ENCODE measurements at regions not wholly inside any gene's neighbourhood (a gene's known extent, or its start where the extent isn't known, plus 50 kb on each side); places are given as distances from the start of the nearest gene placed in this dataset.

GRCh38 chr9:2378266-2378665, 243.3 kb upstream of the VLDLR start (continued):
- TF ChIP-seq, protein P1, sequence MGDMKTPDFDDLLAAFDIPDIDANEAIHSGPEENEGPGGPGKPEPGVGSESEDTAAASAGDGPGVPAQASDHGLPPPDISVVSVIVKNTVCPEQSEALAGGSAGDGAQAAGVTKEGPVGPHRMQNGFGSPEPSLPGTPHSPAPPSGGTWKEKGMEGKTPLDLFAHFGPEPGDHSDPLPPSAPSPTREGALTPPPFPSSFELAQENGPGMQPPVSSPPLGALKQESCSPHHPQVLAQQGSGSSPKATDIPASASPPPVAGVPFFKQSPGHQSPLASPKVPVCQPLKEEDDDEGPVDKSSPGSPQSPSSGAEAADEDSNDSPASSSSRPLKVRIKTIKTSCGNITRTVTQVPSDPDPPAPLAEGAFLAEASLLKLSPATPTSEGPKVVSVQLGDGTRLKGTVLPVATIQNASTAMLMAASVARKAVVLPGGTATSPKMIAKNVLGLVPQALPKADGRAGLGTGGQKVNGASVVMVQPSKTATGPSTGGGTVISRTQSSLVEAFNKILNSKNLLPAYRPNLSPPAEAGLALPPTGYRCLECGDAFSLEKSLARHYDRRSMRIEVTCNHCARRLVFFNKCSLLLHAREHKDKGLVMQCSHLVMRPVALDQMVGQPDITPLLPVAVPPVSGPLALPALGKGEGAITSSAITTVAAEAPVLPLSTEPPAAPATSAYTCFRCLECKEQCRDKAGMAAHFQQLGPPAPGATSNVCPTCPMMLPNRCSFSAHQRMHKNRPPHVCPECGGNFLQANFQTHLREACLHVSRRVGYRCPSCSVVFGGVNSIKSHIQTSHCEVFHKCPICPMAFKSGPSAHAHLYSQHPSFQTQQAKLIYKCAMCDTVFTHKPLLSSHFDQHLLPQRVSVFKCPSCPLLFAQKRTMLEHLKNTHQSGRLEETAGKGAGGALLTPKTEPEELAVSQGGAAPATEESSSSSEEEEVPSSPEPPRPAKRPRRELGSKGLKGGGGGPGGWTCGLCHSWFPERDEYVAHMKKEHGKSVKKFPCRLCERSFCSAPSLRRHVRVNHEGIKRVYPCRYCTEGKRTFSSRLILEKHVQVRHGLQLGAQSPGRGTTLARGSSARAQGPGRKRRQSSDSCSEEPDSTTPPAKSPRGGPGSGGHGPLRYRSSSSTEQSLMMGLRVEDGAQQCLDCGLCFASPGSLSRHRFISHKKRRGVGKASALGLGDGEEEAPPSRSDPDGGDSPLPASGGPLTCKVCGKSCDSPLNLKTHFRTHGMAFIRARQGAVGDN (CRISPR knock-in tag; IDR thresholded peaks at IDR 0.05): no peak
- TF ChIP-seq NFYB (CRISPR knock-in tag; IDR thresholded peaks at IDR 0.05) (no peak), ZNF274 (CRISPR knock-in tag; IDR thresholded peaks at IDR 0.05) (no peak), ZNF232 (CRISPR knock-in tag; IDR thresholded peaks at IDR 0.05; ENCODE audit: borderline replicate concordance) (no peak)

- Histone ChIP-seq H3K4me3 (replicated peaks in 1 of 3; ENCODE audit: insufficient read depth in 1 of 3, low read depth in 2 of 3, low read length in 3 of 3) (no peak overlapping the region), H3K27me3 (ENCODE audit: control insufficient read depth in 1 of 2, insufficient read depth in 2 of 2, low read length in 2 of 2) (no peaks in the 10 kb centered on the region), H3K79me2 (ENCODE audit: insufficient read depth, low read length) (no peaks in the 10 kb centered on the region), H3K4me1 (ENCODE audit: insufficient read depth, low read length) (no peaks in the 10 kb centered on the region), H3K27ac (ENCODE audit: extremely low read length, insufficient read depth, low read length) (no peak overlapping the region), H3K9ac (ENCODE audit: insufficient read depth, low read depth, low read length) (no peak overlapping the region), H3K36me3 (replicated peaks in 1 of 2; ENCODE audit: control insufficient read depth in 1 of 2, insufficient read depth in 2 of 2, low read length in 2 of 2) (no peaks in the 10 kb centered on the region), H4K20me1 (ENCODE audit: insufficient read depth, low read length) (no peaks in the 10 kb centered on the region), H3K4me2 (ENCODE audit: low read depth, low read length) (no peak overlapping the region), H2AFZ (ENCODE audit: low read length) (no peak overlapping the region), H3K9me3 (ENCODE audit: low read length) (no peaks in the 10 kb centered on the region)
- FAIRE-seq: no peak
- in situ Hi-C loops (cut with HindIII; ENCODE audit: extremely low pct_ligation_motif_present, low pct_unique_long_range_greater_than_20kb) (no loop called here), intact Hi-C loops (cut with micrococcal nuclease; ENCODE audit: unreplicated experiment) (no loop called here)
- DNase-seq (ENCODE audit: low spot score): no peak
- BruUV-seq (replicated peaks): no TSS peak
- no peak for ATAC-seq
- CTCF ChIA-PET (ENCODE audit: low intra/inter-chr PET ratio, low total read pairs): no interaction called here
- no peak for TF ChIP-seq ZNF784 (CRISPR knock-in tag; IDR thresholded peaks at IDR 0.05; ENCODE audit: borderline replicate concordance)
- TF ChIP-seq ZNF720 (CRISPR knock-in tag; IDR thresholded peaks at IDR 0.05): no peak
- no peak for TF ChIP-seq TBX2 (CRISPR knock-in tag; IDR thresholded peaks at IDR 0.05; ENCODE audit: borderline replicate concordance)
- TF ChIP-seq ATRX (CRISPR knock-in tag; IDR thresholded peaks at IDR 0.05; ENCODE audit: borderline replicate concordance): no peak
- POLR2A ChIA-PET: no interaction called here
- 0% methylated on average over 1 of the region's 1 CpG for WGBS (ENCODE audit: low lambda C conversion rate)
These were observed 242.8 kb upstream of the VLDLR start for GRCh38 chr9:2378816-2379215.

All from HepG2 (cell line).